Neural progenitor cell (in vitro differentiated cells): ENCODE measurements at regions not wholly inside any gene's neighbourhood (a gene's known extent, or its start where the extent isn't known, plus 50 kb on each side); places are given as distances from the start of the nearest gene placed in this dataset.

Source experiments
- CTCF ChIP-seq: fragments of 200-600 bp; sonication (generic); IDR thresholded peaks from 2 replicates; pipeline ENCODE4 v1.5.1; 2017; ENCODE audit warnings: antibody characterized with exemption, mild to moderate bottlenecking
- EZH2 ChIP-seq: fragments of 200-600 bp; sonication (generic); IDR thresholded peaks from 2 replicates; pipeline ENCODE4 v1.6.1; 2017; ENCODE audit warnings: antibody characterized with exemption, mild to moderate bottlenecking, moderate library complexity
- EZH2phosphoT487 ChIP-seq: fragments of 200-600 bp; sonication (generic); IDR thresholded peaks from 2 replicates; pipeline ENCODE4 v1.6.1; 2017; ENCODE audit warnings: antibody characterized with exemption

- TF ChIP-seq CTCF: no peak
- no peak for TF ChIP-seq EZH2
- no peak for TF ChIP-seq EZH2phosphoT487
Observed at GRCh38 chr13:105395041-105395440, 1140.4 kb downstream of the EFNB2 start.
